Right lobe of liver (tissue), 4 donors: ENCODE measurements at regions not wholly inside any gene's neighbourhood (a gene's known extent, or its start where the extent isn't known, plus 50 kb on each side); places are given as distances from the start of the nearest gene placed in this dataset.
"Not testable (repeated sequence)": the region's sequence is repeated elsewhere in the genome, so short reads cannot be mapped to it uniquely, and the experiment has no call there.

ENCODE experiments used
- CTCF ChIP-seq, 4 donors: fragments of 200-600 bp in 3 of 4; fragments of 450-650 bp in 1 of 4; IDR thresholded peaks; one replicate each; pipeline versions ENCODE4 v1.5.1 to v1.8.0; 2016 to 2022; ENCODE audit warnings: antibody characterized with exemption in 4 of 4, mild to moderate bottlenecking in 2 of 4
- POLR2A ChIP-seq: fragments of 450-650 bp; IDR thresholded peaks from one replicate; pipeline ENCODE4 v1.6.1; 2017; ENCODE audit warnings: antibody characterized with exemption, mild to moderate bottlenecking
- donor health status: DM: no; HTN: no; CAD: no.
- donor health status: DM: no; HTN: no; CAD: no.
- donor health status: DM: no; HTN: yes; CAD: no.

- not testable (repeated sequence) for TF ChIP-seq POLR2A; CTCF (IDR thresholded peaks at IDR 0.05)
Observed at GRCh38 chr2:111509225-111509869, 374.6 kb downstream of the ANAPC1 start.
